T-cell (primary cell): ENCODE measurements at regions not wholly inside any gene's neighbourhood (a gene's known extent, or its start where the extent isn't known, plus 50 kb on each side); places are given as distances from the start of the nearest gene placed in this dataset.

ENCODE experiments used
- ATAC-seq, 4 experiments: fragments of 200-7000 bp in 3 of 4; fragments of 150-1000 bp in 1 of 4; cut with Tn5 transposase; replicated peaks in 1 of 4; 1 replicate in 3 of 4; 2 replicates in 1 of 4; pipeline ENCODE4 v1.10.0; 2021; ENCODE audit warnings: moderate library complexity in 3 of 4, mild to moderate bottlenecking in 2 of 4, moderate number of reproducible peaks in 1 of 4
- CTCF ChIA-PET, 2 donors: fragments of 300-600 bp; sonication (Branson Sonifier 250); formaldehyde crosslinking; loops; one replicate each; lab custom pipeline; 2022; ENCODE audit warnings: antibody characterized with exemption in 2 of 2; lab: Charles Lee
- POLR2A ChIA-PET, 2 donors: fragments of 300-600 bp; sonication (Branson Sonifier 250); formaldehyde crosslinking; loops; one replicate each; lab custom pipeline; 2022; ENCODE audit warnings: antibody characterized with exemption in 2 of 2; lab: Charles Lee
- DNase-seq, 35 experiments: peaks; one replicate each; pipeline versions ENCODE4 v3.0.0 to v3.0.0-alpha.2; 2013 to 2023
- H3K27ac ChIP-seq: one replicate; pipeline ENCODE4 v1.5.1; 2013; ENCODE audit warnings: low read length
- H3K27me3 ChIP-seq, 2 experiments: replicated peaks in 1 of 2; 1 replicate in 1 of 2; 2 replicates in 1 of 2; pipeline versions ENCODE4 v1.6.1 to v1.7.0; 2013; ENCODE audit warnings: low read length in 1 of 2, mixed read lengths in 1 of 2; ENCODE audit not compliant: control insufficient read depth in 2 of 2, insufficient read depth in 2 of 2; ENCODE audit errors: extremely low read depth in 1 of 2
- H3K36me3 ChIP-seq, 2 donors: 1 replicate in 1 of 2; 2 replicates in 1 of 2; pipeline versions ENCODE4 v1.6.1 to v1.7.0; 2013; ENCODE audit warnings: low read length in 1 of 2; ENCODE audit not compliant: control insufficient read depth in 2 of 2, insufficient read depth in 1 of 2; ENCODE audit errors: extremely low read depth in 1 of 2
- H3K4me1 ChIP-seq, 2 experiments: 1 replicate in 1 of 2; 2 replicates in 1 of 2; pipeline versions ENCODE4 v1.6.1 to v1.7.0; 2013; ENCODE audit warnings: low read length in 2 of 2, mixed read lengths in 1 of 2; ENCODE audit not compliant: insufficient read depth in 2 of 2, control insufficient read depth in 1 of 2; ENCODE audit errors: extremely low read depth in 1 of 2
- H3K4me3 ChIP-seq, 2 donors: 1 replicate in 1 of 2; 2 replicates in 1 of 2; pipeline versions ENCODE4 v1.5.1 to v1.7.0; 2013; ENCODE audit warnings: mild to moderate bottlenecking in 2 of 2, low read length in 1 of 2, moderate library complexity in 1 of 2; ENCODE audit not compliant: control insufficient read depth in 1 of 2; ENCODE audit errors: extremely low read depth in 1 of 2
- H3K9me3 ChIP-seq: 2 replicates; pipeline ENCODE4 v1.7.0; 2013
- H3K27ac Mint-ChIP-seq, 2 donors: one replicate each; pipeline ENCODE4 v1.8.0; 2020 to 2021; ENCODE audit warnings: mild to moderate bottlenecking in 2 of 2, mixed read lengths in 2 of 2
- H3K27me3 Mint-ChIP-seq, 2 donors: one replicate each; pipeline ENCODE4 v1.8.0; 2021 to 2022; ENCODE audit warnings: mixed read lengths in 2 of 2
- H3K36me3 Mint-ChIP-seq: one replicate; pipeline ENCODE4 v1.8.0; 2021; ENCODE audit warnings: mixed read lengths
- H3K4me1 Mint-ChIP-seq, 3 donors: one replicate each; pipeline ENCODE4 v1.8.0; 2020 to 2022; ENCODE audit warnings: mixed read lengths in 3 of 3, mild to moderate bottlenecking in 1 of 3
- H3K4me3 Mint-ChIP-seq, 3 donors: one replicate each; pipeline ENCODE4 v1.8.0; 2020 to 2022; ENCODE audit warnings: mild to moderate bottlenecking in 3 of 3, mixed read lengths in 3 of 3, moderate library complexity in 3 of 3
- H3K9me3 Mint-ChIP-seq, 3 donors: one replicate each; pipeline ENCODE4 v1.8.0; 2020 to 2022; ENCODE audit warnings: mixed read lengths in 3 of 3
- WGBS: methylation state at CpG from one replicate; pipeline ENCODE4 v1.1.5; 2013; ENCODE audit warnings: missing lambda C conversion rate; ENCODE audit not compliant: insufficient coverage; 5-methylcytosine and 5-hydroxymethylcytosine counted together

GRCh38 chr4:186347743-186348142 lies 81.8 kb downstream of the F11 start:
- ChIA-PET POLR2A (no interaction called here), CTCF (no interaction called here)
- H3K36me3 ChIP-seq, result no peaks in the 10 kb centered on the region
- H3K4me1 ChIP-seq, result no peaks in the 10 kb centered on the region
- Mint-ChIP-seq H3K4me3 (no peak overlapping the region), H3K27ac (no peak overlapping the region), H3K36me3 (no peaks in the 10 kb centered on the region), H3K27me3 (peaks cover 5 to 16% of the 10 kb centered on the region in 2 donors), H3K9me3 (no peaks in the 10 kb centered on the region), H3K4me1 (no peaks in the 10 kb centered on the region)
- DNase-seq, result no peak
- no peak for ATAC-seq
- H3K4me3 ChIP-seq, result no peak overlapping the region
- no peak overlapping the region for H3K27ac ChIP-seq
- H3K9me3 ChIP-seq, result no peaks in the 10 kb centered on the region
- peaks cover 0 to 2% of the 10 kb centered on the region in 2 experiments for H3K27me3 ChIP-seq
- 57% methylated on average over 9 of the region's 12 CpGs for WGBS

- Mint-ChIP-seq H3K4me1 (no peaks in the 10 kb centered on the region), H3K9me3 (no peaks in the 10 kb centered on the region), H3K27me3 (peaks cover 5 to 11% of the 10 kb centered on the region in 2 donors), H3K27ac (no peak overlapping the region), H3K36me3 (no peaks in the 10 kb centered on the region), H3K4me3 (no peak overlapping the region)
- Histone ChIP-seq H3K4me1 (no peaks in the 10 kb centered on the region), H3K9me3 (no peaks in the 10 kb centered on the region), H3K27me3 (peaks cover 0 to 2% of the 10 kb centered on the region in 2 experiments), H3K27ac (no peak overlapping the region), H3K36me3 (no peaks in the 10 kb centered on the region), H3K4me3 (no peak overlapping the region)
- ChIA-PET POLR2A (no interaction called here), CTCF (no interaction called here)
- DNase-seq (no peak), ATAC-seq (no peak)
- 75% methylated on average over 1 of the region's 3 CpGs for WGBS
These were observed 79.2 kb downstream of the F11 start for GRCh38 chr4:186345184-186345583.

GRCh38 chr4:186342582-186342981 lies 76.6 kb downstream of the F11 start:
- no peaks in the 10 kb centered on the region for H3K36me3 Mint-ChIP-seq
- Histone ChIP-seq H3K4me3 (no peak overlapping the region), H3K36me3 (no peaks in the 10 kb centered on the region), H3K27ac (no peak overlapping the region), H3K4me1 (no peaks in the 10 kb centered on the region), H3K9me3 (no peaks in the 10 kb centered on the region), H3K27me3 (peaks cover 0 to 2% of the 10 kb centered on the region in 2 experiments)
- ATAC-seq (no peak), DNase-seq (no peak)
- H3K9me3 Mint-ChIP-seq, result no peaks in the 10 kb centered on the region
- H3K27me3 Mint-ChIP-seq, result peaks cover 5 to 11% of the 10 kb centered on the region in 2 donors
- no peaks in the 10 kb centered on the region for H3K4me1 Mint-ChIP-seq
- H3K27ac Mint-ChIP-seq, result no peak overlapping the region
- no peak overlapping the region for H3K4me3 Mint-ChIP-seq
- 88% methylated on average over 2 of the region's 5 CpGs for WGBS
- POLR2A ChIA-PET, result no interaction called here
- CTCF ChIA-PET, result no interaction called here

GRCh38 chr4:186341655-186342054 lies 75.7 kb downstream of the F11 start:
- H3K36me3 Mint-ChIP-seq, result no peaks in the 10 kb centered on the region
- H3K36me3 ChIP-seq, result no peaks in the 10 kb centered on the region
- H3K4me1 Mint-ChIP-seq, result no peaks in the 10 kb centered on the region
- no peak for DNase-seq
- peaks cover 0 to 2% of the 10 kb centered on the region in 2 experiments for H3K27me3 ChIP-seq
- H3K9me3 ChIP-seq, result no peaks in the 10 kb centered on the region
- H3K4me1 ChIP-seq, result no peaks in the 10 kb centered on the region
- no peak overlapping the region for H3K4me3 Mint-ChIP-seq
- H3K27ac ChIP-seq, result no peak overlapping the region
- WGBS, result 84% methylated on average over 4 of the region's 5 CpGs
- no peaks in the 10 kb centered on the region for H3K9me3 Mint-ChIP-seq
- peaks cover 5 to 11% of the 10 kb centered on the region in 2 donors for H3K27me3 Mint-ChIP-seq
- no peak overlapping the region for H3K4me3 ChIP-seq
- ATAC-seq, result no peak
- H3K27ac Mint-ChIP-seq, result no peak overlapping the region
- ChIA-PET CTCF (no interaction called here), POLR2A (no interaction called here)
